Stimulated activated CD8-positive, alpha-beta memory T cell treated with anti-CD3 and anti-CD28 coated beads, Interleukin-15, amount 100 ng/mL, for 1 hour (primary cell): ENCODE measurements at regions not wholly inside any gene's neighbourhood (a gene's known extent, or its start where the extent isn't known, plus 50 kb on each side); places are given as distances from the start of the nearest gene placed in this dataset.

Source experiments
- DNase-seq: peaks from one replicate; pipeline ENCODE4 v3.0.0-alpha.2; 2020; ENCODE audit warnings: low read depth

DNA sequence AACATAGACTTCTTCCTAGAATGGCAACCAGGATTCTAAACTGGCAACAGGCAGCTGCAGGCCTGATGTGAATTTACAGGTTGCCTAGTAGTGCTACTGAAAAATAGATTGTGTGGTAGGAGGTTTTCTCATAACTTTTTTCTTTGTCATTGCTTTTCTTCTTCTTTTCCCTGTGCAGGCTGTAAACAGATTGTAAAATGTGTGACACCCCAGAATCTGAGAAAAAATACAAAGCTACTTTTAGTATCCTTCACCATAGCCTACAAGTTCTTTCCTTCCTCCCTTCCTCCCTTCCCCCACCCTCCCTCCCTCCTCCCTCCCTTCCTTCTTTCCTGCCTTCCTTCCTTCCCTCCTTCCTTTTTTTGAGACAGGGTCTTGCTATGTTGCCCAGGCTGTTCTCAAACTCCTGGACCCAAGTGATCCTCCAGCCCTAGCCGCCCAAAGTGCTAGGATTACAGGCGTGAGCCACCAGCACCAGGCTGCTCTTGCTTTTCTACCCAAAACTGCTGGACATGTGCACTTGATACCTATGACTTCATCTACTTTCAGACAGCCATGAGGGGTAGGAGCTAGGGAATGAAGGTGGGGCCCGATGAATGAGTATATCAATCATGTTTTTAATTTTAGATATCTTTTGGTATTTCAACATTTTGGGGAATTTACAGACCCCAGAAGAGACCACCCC lies 114.2 kb upstream of the EEA1 start:
- DNase-seq = no peak

- no peak for DNase-seq
These were observed 114.7 kb upstream of the EEA1 start for GRCh38 chr12:93043877-93044209.

DNA sequence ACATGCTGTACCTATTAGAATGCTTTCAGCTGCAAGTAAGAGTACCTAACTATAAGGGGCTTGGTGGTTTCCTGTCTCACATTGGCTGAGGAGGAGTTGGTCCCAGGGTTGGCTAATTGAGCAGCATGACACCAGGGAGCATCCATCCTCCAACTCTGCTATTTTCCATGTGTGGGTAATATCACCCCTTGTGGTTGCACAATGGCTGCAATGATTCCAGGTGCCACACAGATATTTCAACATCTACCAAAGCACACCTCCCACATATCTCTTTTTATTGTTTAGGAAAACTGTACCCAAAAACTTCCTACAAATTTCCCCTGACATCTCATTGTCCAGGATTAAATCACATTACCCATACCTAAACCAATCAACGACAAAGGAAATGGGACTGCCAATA lies 118.0 kb upstream of the EEA1 start:
- no peak for DNase-seq

DNA sequence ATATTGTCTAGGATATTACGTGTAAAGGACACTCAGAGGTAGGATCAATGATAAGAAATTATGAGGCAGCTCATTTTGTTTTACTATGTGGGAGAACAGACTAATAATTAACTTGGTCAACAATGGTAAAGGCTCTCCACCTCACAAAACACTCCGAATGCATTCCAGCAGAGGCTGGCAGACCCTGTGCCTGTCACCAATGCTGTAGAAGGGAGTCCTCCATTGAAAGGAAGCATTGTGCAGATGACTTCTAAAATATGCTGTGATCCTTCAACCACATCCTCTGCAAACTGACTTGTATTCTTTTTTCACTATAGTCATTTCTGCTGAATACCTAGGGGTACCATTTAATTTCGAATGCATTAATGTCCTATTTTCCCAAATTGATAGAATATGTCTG lies 119.6 kb upstream of the EEA1 start:
- DNase-seq = no peak

DNA sequence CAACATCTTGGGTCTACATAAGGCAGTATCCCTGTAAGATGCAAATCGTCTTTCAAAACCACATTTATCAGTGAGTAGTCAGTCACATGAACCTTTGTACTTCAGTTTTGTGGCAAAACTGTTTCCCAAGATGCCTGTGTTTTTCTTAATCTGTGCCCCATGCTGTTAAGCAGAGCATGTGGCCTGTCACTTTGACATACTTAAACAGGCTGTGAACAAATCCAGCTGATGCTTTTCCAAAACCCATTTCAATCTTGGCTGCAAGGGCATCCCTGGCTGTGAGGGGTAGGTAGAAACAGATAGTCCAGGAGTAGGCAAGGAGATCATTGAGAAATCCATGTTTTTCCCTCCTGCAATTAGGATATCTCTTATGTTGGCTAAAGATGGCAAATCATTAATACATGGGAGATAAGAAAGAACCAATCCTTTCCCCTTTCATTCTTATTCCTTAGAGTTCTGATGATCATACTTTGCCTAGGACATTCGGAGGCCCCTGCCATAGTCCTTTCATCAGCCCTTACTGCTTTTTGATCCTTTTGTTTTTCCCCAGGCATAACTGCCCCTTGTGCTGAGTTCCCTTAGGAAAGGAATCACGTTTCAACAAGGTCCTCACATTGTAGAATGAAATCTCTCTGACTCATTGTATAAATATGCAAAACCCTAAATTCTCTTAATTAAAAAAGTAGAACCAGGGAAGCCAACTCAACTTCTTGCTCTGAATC lies 121.1 kb upstream of the EEA1 start:
- no peak for DNase-seq

GRCh38 chr12:93050748-93051081 lies 121.6 kb upstream of the EEA1 start:
- DNase-seq = no peak

DNA sequence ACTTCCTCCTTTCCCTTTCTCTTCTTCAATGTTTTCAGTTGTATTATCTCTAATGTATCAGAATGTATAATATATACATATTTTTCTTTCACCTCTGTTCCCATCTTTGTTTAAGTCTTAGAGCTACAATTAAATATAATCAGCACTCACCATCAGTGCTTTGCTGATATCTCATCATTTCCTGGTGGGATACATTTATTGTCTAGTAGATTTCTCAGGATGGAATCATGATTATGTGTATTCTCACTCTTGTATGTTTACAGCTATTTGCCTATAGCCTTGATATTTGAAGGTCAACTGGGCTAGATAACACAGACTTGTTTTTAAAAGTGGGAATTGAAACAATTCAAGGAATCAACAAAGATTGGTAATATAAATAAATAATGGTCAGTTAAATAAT lies 124.9 kb upstream of the EEA1 start:
- no peak for DNase-seq

GRCh38 chr12:93055221-93055620 lies 126.1 kb upstream of the EEA1 start:
- no peak for DNase-seq

DNA sequence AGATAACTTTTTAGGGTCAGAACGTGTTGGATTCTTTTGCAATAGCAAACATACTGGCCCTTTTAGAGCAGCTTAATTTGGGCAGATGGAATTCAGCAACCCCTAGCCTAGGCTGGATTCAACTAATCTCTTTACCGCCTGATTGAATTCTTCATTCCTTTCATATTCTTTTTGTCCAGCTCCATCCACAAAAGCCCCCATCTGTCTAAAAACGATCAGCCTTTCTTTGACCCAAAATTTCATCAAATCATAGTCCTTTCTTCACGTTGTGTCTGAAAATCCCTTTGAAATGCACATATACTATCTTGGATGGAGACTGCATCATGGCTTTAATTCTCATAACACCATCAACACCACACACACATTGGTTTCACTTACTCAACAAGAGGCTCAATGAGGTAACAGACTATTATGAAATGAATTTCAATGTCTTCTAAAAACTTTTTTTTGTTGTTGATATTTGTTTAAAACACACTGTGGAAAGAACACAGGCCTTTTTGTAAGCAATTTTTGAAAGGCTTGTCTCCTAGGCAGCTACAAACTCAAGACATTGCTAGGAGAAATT lies 128.0 kb upstream of the EEA1 start:
- no peak for DNase-seq

GRCh38 chr12:93058280-93058679 lies 129.2 kb upstream of the EEA1 start:
- DNase-seq = no peak

- DNase-seq = no peak
These were observed 130.2 kb upstream of the EEA1 start for GRCh38 chr12:93059288-93059687.

- DNase-seq = no peak
These were observed 131.0 kb upstream of the EEA1 start for GRCh38 chr12:93059925-93060665.

- DNase-seq = no peak
These were observed 131.8 kb upstream of the EEA1 start for GRCh38 chr12:93060666-93061472.

DNA sequence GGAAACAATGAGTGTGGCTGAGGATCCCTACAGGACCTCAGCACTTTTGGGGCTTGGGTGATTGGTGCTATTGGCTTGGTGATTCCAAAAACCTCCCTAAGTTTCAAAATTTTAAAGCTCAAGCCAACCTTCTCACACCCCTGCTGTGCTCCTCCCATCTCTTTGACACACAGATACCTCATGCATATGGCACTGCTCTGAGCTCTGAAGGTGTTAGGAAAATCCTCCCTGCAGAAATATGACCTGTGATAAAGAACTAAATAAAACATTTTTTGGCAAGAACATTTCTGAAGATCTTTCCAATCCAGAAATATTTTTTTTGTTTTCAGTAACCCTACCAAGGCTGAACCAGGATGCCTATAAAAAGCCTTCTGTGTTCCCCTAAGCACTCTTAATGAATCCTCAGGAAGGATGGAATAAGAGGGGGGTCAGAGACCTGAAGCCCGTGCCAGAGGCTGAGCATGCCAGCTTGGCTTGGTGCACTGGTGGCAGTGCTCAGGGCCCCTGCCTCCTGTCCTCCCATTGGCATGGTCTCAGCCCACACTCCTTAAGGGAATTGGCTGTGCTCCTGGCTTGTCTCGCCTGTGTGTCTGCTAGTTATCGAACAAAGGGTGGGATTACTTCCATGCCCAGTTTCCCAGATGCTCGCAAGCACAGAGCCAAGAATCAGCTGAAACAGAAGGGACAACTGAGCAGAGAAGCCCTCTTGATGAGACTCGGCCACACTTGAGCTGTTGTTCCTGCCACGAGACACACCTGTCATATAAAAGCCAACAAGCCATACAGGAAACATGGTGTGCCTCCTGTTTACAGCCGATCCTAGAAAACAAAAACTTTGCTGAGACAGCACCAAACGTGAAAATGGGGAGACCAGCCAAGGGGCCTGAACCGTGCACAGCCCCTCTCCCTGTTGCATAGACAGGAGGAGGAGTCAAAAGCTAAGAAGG lies 132.7 kb upstream of the EEA1 start:
- DNase-seq = no peak

- no peak for DNase-seq
These were observed 136.8 kb upstream of the EEA1 start for GRCh38 chr12:93065896-93066295.

DNA sequence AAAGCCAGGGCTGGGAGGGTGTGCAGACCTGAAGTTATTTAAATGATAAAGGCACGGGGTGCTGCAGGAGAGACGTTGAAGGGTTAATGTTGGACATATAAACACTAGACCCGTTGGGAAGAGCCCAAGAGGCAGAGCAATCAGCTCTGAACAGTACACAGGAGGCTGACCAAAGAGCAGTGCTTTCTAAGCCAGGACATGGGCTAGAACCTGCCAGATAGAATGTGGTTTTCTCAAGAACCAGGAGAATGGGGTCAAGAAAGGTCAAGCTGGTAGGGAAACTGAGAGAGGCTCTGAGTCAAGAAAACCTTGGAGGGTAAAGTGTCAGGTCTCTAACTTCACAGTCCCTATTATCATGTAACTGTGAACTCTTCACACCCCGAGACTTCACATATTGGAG lies 143.2 kb upstream of the EEA1 start:
- no peak for DNase-seq

GRCh38 chr12:93073324-93073723 lies 144.2 kb upstream of the EEA1 start:
- no peak for DNase-seq

DNA sequence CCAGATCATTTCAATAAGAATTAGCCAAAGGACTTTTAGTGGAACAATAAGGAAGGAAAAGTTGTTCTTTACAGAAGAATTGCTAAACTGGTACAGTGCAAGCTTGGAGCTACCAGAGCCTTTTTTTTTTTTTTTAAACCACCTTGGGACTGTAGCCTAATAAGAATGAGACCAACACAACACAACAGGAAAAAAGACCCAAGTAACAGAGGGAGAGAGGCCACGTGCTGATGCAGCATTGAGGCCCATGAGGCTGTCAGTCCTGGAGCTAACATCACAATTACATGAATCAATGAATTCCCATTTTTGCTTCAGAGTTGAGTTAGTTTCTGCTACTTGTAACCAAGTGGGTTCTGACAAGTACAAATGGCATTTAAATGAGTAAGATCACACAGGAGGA lies 149.0 kb upstream of the EEA1 start:
- no peak for DNase-seq

DNA sequence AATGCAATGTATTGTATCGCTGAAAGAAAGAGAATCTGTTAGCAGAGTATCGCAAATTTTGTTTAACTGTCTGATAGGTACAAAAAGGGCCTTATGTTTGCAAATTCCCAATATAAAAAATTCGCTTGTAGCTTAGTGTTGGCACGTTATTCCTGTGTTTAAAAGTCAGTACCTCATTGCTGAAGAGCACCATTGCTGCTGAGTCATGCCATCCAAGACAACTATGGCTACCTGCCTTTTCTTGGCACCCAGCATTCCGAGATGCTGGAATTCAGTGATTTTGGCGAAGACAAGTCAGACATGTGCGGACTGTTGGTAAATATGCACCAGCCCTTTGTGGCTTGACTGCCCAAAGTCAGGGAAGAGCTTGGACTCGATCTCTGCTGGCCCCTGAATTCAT lies 149.5 kb upstream of the EEA1 start:
- DNase-seq = no peak

- DNase-seq = no peak
These were observed 150.2 kb upstream of the EEA1 start for GRCh38 chr12:93079271-93079670.

DNA sequence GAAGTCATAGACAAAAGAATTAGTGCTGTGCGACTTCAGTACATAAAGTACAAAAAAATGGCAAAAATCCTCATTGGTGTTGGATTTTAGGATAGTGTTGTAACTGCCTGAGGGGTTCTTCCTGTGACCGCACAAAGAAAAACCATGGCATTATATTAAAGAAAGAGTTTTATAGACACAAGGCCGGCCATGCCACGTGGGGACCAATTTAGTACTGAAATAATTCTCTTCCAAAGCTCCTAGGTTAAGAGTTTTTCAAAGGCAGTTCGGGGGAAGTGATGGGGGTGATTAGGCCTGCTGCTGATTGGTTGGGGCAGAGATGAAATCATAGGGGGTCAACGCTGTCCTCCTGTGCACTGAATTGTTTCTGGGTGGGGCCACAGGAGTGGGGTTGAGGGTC lies 150.9 kb upstream of the EEA1 start:
- DNase-seq = no peak
